ENCODE measurements at regions not wholly inside any gene's neighbourhood (a gene's known extent, or its start where the extent isn't known, plus 50 kb on each side); places are given as distances from the start of the nearest gene placed in this dataset.

GRCh38 chr22:33991620-33992019, 71.3 kb upstream of the LARGE1 start:
- Histone ChIP-seq H3K4me2 (ENCODE audit: control insufficient read depth, extremely low read depth, insufficient read depth, low read depth, low read length) (no peak overlapping the region), H3K36me3 (ENCODE audit: control insufficient read depth in 2 of 2, extremely low read depth in 1 of 2, insufficient read depth in 2 of 2, low read length in 2 of 2) (no peaks in the 10 kb centered on the region), H3K4me1 (ENCODE audit: control insufficient read depth, extremely low read depth, insufficient read depth, low read length) (peaks cover 4% of the 10 kb centered on the region), H3K9ac (ENCODE audit: control insufficient read depth, extremely low read depth, insufficient read depth, low read length) (no peak overlapping the region), H3K27me3 (ENCODE audit: control insufficient read depth, extremely low read depth, insufficient read depth, low read length) (no peaks in the 10 kb centered on the region), H2AFZ (ENCODE audit: control insufficient read depth, low read length) (no peak overlapping the region), H3K9me1 (ENCODE audit: control insufficient read depth, extremely low read depth, insufficient read depth, low read length) (no peaks in the 10 kb centered on the region), H3K79me2 (ENCODE audit: control insufficient read depth, insufficient read depth, low read length) (no peaks in the 10 kb centered on the region), H3K9me3 (ENCODE audit: control insufficient read depth, low read depth, low read length) (peaks cover 2% of the 10 kb centered on the region), H4K20me1 (ENCODE audit: control insufficient read depth, extremely low read depth, insufficient read depth, low read length) (no peaks in the 10 kb centered on the region), H3K27ac (ENCODE audit: control insufficient read depth, insufficient read depth, low read length) (no peak overlapping the region), H3K4me3 (ENCODE audit: control insufficient read depth in 2 of 3, extremely low read depth in 1 of 3, insufficient read depth in 2 of 3, low read depth in 1 of 3, low read length in 3 of 3) (no peak overlapping the region)
- no peak for DNase-seq (ENCODE audit: low read depth, low spot score)
- no peak for TF ChIP-seq EZH2 (IDR thresholded peaks at IDR 0.05; ENCODE audit: low read length)
- no peak for TF ChIP-seq CTCF (optimal IDR thresholded peaks at IDR 0.05 in 1 of 3, IDR thresholded peaks at IDR 0.05 in 1 of 3, conservative IDR thresholded peaks at IDR 0.05 in 1 of 3; ENCODE audit: extremely low read depth in 1 of 3, insufficient read depth in 2 of 3, low read length in 3 of 3)
- FAIRE-seq = no peak
- dilution Hi-C loops (cut with MboI; ENCODE audit: extremely low pct_ligation_motif_present, low sequenced_read_pairs) = no loop called here

- Histone ChIP-seq H2AFZ (ENCODE audit: control insufficient read depth, low read length) (no peak overlapping the region), H3K9me3 (ENCODE audit: control insufficient read depth, low read depth, low read length) (peaks cover 2% of the 10 kb centered on the region), H3K4me2 (ENCODE audit: control insufficient read depth, extremely low read depth, insufficient read depth, low read depth, low read length) (no peak overlapping the region), H3K4me1 (ENCODE audit: control insufficient read depth, extremely low read depth, insufficient read depth, low read length) (peaks cover 7% of the 10 kb centered on the region), H3K27ac (ENCODE audit: control insufficient read depth, insufficient read depth, low read length) (no peak overlapping the region), H3K9ac (ENCODE audit: control insufficient read depth, extremely low read depth, insufficient read depth, low read length) (no peak overlapping the region), H3K36me3 (ENCODE audit: control insufficient read depth in 2 of 2, extremely low read depth in 1 of 2, insufficient read depth in 2 of 2, low read length in 2 of 2) (no peaks in the 10 kb centered on the region), H3K4me3 (ENCODE audit: control insufficient read depth in 2 of 3, extremely low read depth in 1 of 3, insufficient read depth in 2 of 3, low read depth in 1 of 3, low read length in 3 of 3) (no peak overlapping the region), H3K27me3 (ENCODE audit: control insufficient read depth, extremely low read depth, insufficient read depth, low read length) (no peaks in the 10 kb centered on the region), H4K20me1 (ENCODE audit: control insufficient read depth, extremely low read depth, insufficient read depth, low read length) (no peaks in the 10 kb centered on the region), H3K79me2 (ENCODE audit: control insufficient read depth, insufficient read depth, low read length) (no peaks in the 10 kb centered on the region), H3K9me1 (ENCODE audit: control insufficient read depth, extremely low read depth, insufficient read depth, low read length) (no peaks in the 10 kb centered on the region)
- no peak for TF ChIP-seq CTCF (optimal IDR thresholded peaks at IDR 0.05 in 1 of 3, IDR thresholded peaks at IDR 0.05 in 1 of 3, conservative IDR thresholded peaks at IDR 0.05 in 1 of 3; ENCODE audit: extremely low read depth in 1 of 3, insufficient read depth in 2 of 3, low read length in 3 of 3)
- no peak for TF ChIP-seq EZH2 (IDR thresholded peaks at IDR 0.05; ENCODE audit: low read length)
- dilution Hi-C loops (cut with MboI; ENCODE audit: extremely low pct_ligation_motif_present, low sequenced_read_pairs) = no loop called here
- DNase-seq (ENCODE audit: low read depth, low spot score) (no peak), FAIRE-seq (no peak)
These were observed 76.5 kb upstream of the LARGE1 start for GRCh38 chr22:33996824-33997223.

All from keratinocyte (primary cell).